Upper lobe of left lung (tissue), 4 donors: ENCODE measurements at regions not wholly inside any gene's neighbourhood (a gene's known extent, or its start where the extent isn't known, plus 50 kb on each side); places are given as distances from the start of the nearest gene placed in this dataset.

Source experiments
- EP300 ChIP-seq, 4 donors: sonication (generic); formaldehyde crosslinking; IDR thresholded peaks; one replicate each; pipeline ENCODE4 v1.5.1; 2017; ENCODE audit warnings: antibody characterized with exemption in 4 of 4, control low read depth in 2 of 4
- POLR2A ChIP-seq, 4 donors: fragments of 450-650 bp; IDR thresholded peaks; one replicate each; pipeline ENCODE4 v1.5.1; 2016 to 2017; ENCODE audit warnings: antibody characterized with exemption in 4 of 4, mild to moderate bottlenecking in 2 of 4
- POLR2AphosphoS5 ChIP-seq, 2 donors: sonication (generic); formaldehyde crosslinking; IDR thresholded peaks; one replicate each; pipeline ENCODE4 v1.5.1; 2017; ENCODE audit warnings: antibody characterized with exemption in 2 of 2
- TF ChIP-seq, protein P1 (sequence below), 6 experiments: fragments of 450-650 bp in 4 of 6; fragments of 200-600 bp in 2 of 6; sonication (generic) in 2 of 6; IDR thresholded peaks; one replicate each; pipeline ENCODE4 v1.5.1; 2016 to 2019; ENCODE audit warnings: antibody characterized with exemption in 6 of 6

DNA sequence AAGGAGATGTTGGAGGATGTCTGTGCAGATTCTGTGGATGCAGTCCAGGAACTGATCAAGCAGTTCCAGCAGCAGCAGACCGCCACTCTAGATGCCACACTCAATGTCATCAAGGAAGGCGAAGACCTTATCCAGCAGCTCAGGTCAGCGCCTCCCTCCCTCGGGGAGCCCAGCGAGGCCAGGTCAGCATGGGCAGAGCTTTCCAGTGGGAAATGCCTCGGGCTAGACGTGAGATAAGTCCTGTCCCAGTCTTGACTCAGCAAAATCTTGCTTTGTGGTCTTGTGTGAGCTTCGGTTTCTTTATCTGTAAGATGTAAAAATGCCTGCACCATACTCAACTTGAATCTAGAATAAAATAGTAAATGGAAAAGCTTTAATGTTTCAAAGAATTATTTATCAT lies 335.1 kb upstream of the UMPS start:
- no peak for TF ChIP-seq POLR2AphosphoS5 (IDR thresholded peaks at IDR 0.05)
- TF ChIP-seq, protein P1, sequence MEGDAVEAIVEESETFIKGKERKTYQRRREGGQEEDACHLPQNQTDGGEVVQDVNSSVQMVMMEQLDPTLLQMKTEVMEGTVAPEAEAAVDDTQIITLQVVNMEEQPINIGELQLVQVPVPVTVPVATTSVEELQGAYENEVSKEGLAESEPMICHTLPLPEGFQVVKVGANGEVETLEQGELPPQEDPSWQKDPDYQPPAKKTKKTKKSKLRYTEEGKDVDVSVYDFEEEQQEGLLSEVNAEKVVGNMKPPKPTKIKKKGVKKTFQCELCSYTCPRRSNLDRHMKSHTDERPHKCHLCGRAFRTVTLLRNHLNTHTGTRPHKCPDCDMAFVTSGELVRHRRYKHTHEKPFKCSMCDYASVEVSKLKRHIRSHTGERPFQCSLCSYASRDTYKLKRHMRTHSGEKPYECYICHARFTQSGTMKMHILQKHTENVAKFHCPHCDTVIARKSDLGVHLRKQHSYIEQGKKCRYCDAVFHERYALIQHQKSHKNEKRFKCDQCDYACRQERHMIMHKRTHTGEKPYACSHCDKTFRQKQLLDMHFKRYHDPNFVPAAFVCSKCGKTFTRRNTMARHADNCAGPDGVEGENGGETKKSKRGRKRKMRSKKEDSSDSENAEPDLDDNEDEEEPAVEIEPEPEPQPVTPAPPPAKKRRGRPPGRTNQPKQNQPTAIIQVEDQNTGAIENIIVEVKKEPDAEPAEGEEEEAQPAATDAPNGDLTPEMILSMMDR (IDR thresholded peaks at IDR 0.05) = no peak
- no peak for TF ChIP-seq POLR2A (IDR thresholded peaks at IDR 0.05)
- TF ChIP-seq EP300 (IDR thresholded peaks at IDR 0.05) = no peak
